IPS DF 6.9 (cell line): ENCODE measurements at regions not wholly inside any gene's neighbourhood (a gene's known extent, or its start where the extent isn't known, plus 50 kb on each side); places are given as distances from the start of the nearest gene placed in this dataset.

ENCODE experiments used
- DNase-seq: peaks from one replicate; pipeline ENCODE4 v3.0.0-alpha.2; 2013; ENCODE audit warnings: low read depth, low spot score
- H3K27ac ChIP-seq: one replicate; pipeline ENCODE4 v1.5.1; 2013; ENCODE audit warnings: low read length, control low read depth
- H3K27me3 ChIP-seq: 2 replicates; pipeline ENCODE4 v1.6.1; 2013; ENCODE audit warnings: mild to moderate bottlenecking, low read length; ENCODE audit not compliant: control insufficient read depth, insufficient read depth
- H3K36me3 ChIP-seq: 2 replicates; pipeline ENCODE4 v1.6.1; 2013; ENCODE audit warnings: low read length; ENCODE audit not compliant: control insufficient read depth, insufficient read depth
- H3K4me1 ChIP-seq: 2 replicates; pipeline ENCODE4 v1.6.1; 2013; ENCODE audit warnings: low read length; ENCODE audit not compliant: control insufficient read depth, insufficient read depth
- H3K4me3 ChIP-seq: 2 replicates; pipeline ENCODE4 v1.5.1; 2013; ENCODE audit warnings: mild to moderate bottlenecking, low read length
- H3K9me3 ChIP-seq: 2 replicates; pipeline ENCODE4 v1.6.1; 2013; ENCODE audit warnings: low read length, inconsistent platforms; ENCODE audit not compliant: control insufficient read depth, insufficient read depth
- WGBS: extraction: QIAGEN DNeasy Blood & Tissue Kit; methylation state at CpG from one replicate; pipeline ENCODE4 v1.1.7; 2013; ENCODE audit warnings: mixed read lengths, missing lambda C conversion rate; ENCODE audit not compliant: insufficient read length, insufficient coverage; 5-methylcytosine and 5-hydroxymethylcytosine counted together

- DNase-seq, result no peak
- Histone ChIP-seq H3K4me3 (no peak overlapping the region), H3K36me3 (no peaks in the 10 kb centered on the region), H3K9me3 (no peaks in the 10 kb centered on the region), H3K27ac (no peak overlapping the region), H3K4me1 (no peaks in the 10 kb centered on the region), H3K27me3 (no peaks in the 10 kb centered on the region)
- WGBS, result no CpG with 5 or more reads among the region's 26 CpGs
Observed at GRCh38 chr15:37490707-37491106, 390.4 kb upstream of the MEIS2 start.

GRCh38 chr15:37516621-37517020, 416.3 kb upstream of the MEIS2 start:
- Histone ChIP-seq H3K9me3 (no peaks in the 10 kb centered on the region), H3K4me1 (no peaks in the 10 kb centered on the region), H3K36me3 (no peaks in the 10 kb centered on the region), H3K4me3 (no peak overlapping the region), H3K27ac (no peak overlapping the region), H3K27me3 (no peaks in the 10 kb centered on the region)
- WGBS, result no CpG with 5 or more reads among the region's 3 CpGs
- DNase-seq, result no peak

GRCh38 chr15:37517191-37517895, 417.0 kb upstream of the MEIS2 start:
- WGBS, result no CpG with 5 or more reads among the region's 6 CpGs
- Histone ChIP-seq H3K4me1 (no peaks in the 10 kb centered on the region), H3K4me3 (no peak overlapping the region), H3K27me3 (no peaks in the 10 kb centered on the region), H3K9me3 (no peaks in the 10 kb centered on the region), H3K27ac (no peak overlapping the region), H3K36me3 (no peaks in the 10 kb centered on the region)
- DNase-seq, result no peak

GRCh38 chr15:37518436-37518835, 416.0 kb upstream of the TMCO5A start:
- H3K9me3 ChIP-seq, result no peaks in the 10 kb centered on the region
- no peaks in the 10 kb centered on the region for H3K4me1 ChIP-seq
- no peaks in the 10 kb centered on the region for H3K27me3 ChIP-seq
- H3K36me3 ChIP-seq, result no peaks in the 10 kb centered on the region
- H3K4me3 ChIP-seq, result no peak overlapping the region
- no peak overlapping the region for H3K27ac ChIP-seq
- no CpG with 5 or more reads among the region's 1 CpG for WGBS
- no peak for DNase-seq

GRCh38 chr15:37520026-37520425, 414.4 kb upstream of the TMCO5A start:
- no peaks in the 10 kb centered on the region for H3K9me3 ChIP-seq

GRCh38 chr15:37520882-37521281, 413.6 kb upstream of the TMCO5A start:
- Histone ChIP-seq H3K4me1 (no peaks in the 10 kb centered on the region), H3K27me3 (no peaks in the 10 kb centered on the region), H3K27ac (no peak overlapping the region), H3K36me3 (no peaks in the 10 kb centered on the region), H3K9me3 (no peaks in the 10 kb centered on the region), H3K4me3 (no peak overlapping the region)
- no peak for DNase-seq
- no CpG with 5 or more reads among the region's 1 CpG for WGBS

More at GRCh38 chr15:37520026-37520425, 414.4 kb upstream of the TMCO5A start:
- Histone ChIP-seq H3K4me1 (no peaks in the 10 kb centered on the region), H3K27me3 (no peaks in the 10 kb centered on the region), H3K27ac (no peak overlapping the region), H3K4me3 (no peak overlapping the region), H3K36me3 (no peaks in the 10 kb centered on the region)
- WGBS, result no CpG with 5 or more reads among the region's 2 CpGs
- DNase-seq, result no peak

- H3K27ac ChIP-seq, result no peak overlapping the region
- no peaks in the 10 kb centered on the region for H3K9me3 ChIP-seq
- H3K27me3 ChIP-seq, result no peaks in the 10 kb centered on the region
- H3K4me3 ChIP-seq, result no peak overlapping the region
- no peaks in the 10 kb centered on the region for H3K36me3 ChIP-seq
- H3K4me1 ChIP-seq, result no peaks in the 10 kb centered on the region
- DNase-seq, result no peak
Observed at GRCh38 chr15:37524601-37525000, 409.8 kb upstream of the TMCO5A start.

GRCh38 chr15:37528432-37528831, 406.0 kb upstream of the TMCO5A start:
- Histone ChIP-seq H3K36me3 (no peaks in the 10 kb centered on the region), H3K27ac (no peak overlapping the region), H3K9me3 (no peaks in the 10 kb centered on the region), H3K27me3 (no peaks in the 10 kb centered on the region), H3K4me1 (no peaks in the 10 kb centered on the region), H3K4me3 (no peak overlapping the region)
- no peak for DNase-seq
- no CpG with 5 or more reads among the region's 2 CpGs for WGBS

GRCh38 chr15:37536967-37537605, 397.4 kb upstream of the TMCO5A start:
- H3K4me3 ChIP-seq, result no peak overlapping the region
- H3K27ac ChIP-seq, result no peak overlapping the region
- no peaks in the 10 kb centered on the region for H3K27me3 ChIP-seq
- no CpG with 5 or more reads among the region's 2 CpGs for WGBS
- no peaks in the 10 kb centered on the region for H3K4me1 ChIP-seq
- H3K36me3 ChIP-seq, result no peaks in the 10 kb centered on the region
- no peaks in the 10 kb centered on the region for H3K9me3 ChIP-seq
- no peak for DNase-seq

GRCh38 chr15:37537802-37538201, 396.6 kb upstream of the TMCO5A start:
- no peak overlapping the region for H3K4me3 ChIP-seq
- H3K36me3 ChIP-seq, result no peaks in the 10 kb centered on the region
- DNase-seq, result no peak
- no CpG with 5 or more reads among the region's 1 CpG for WGBS
- H3K27ac ChIP-seq, result no peak overlapping the region
- H3K9me3 ChIP-seq, result no peaks in the 10 kb centered on the region
- no peaks in the 10 kb centered on the region for H3K27me3 ChIP-seq
- H3K4me1 ChIP-seq, result no peaks in the 10 kb centered on the region

- Histone ChIP-seq H3K4me1 (no peaks in the 10 kb centered on the region), H3K27ac (no peak overlapping the region), H3K27me3 (no peaks in the 10 kb centered on the region), H3K9me3 (no peaks in the 10 kb centered on the region), H3K36me3 (no peaks in the 10 kb centered on the region), H3K4me3 (no peak overlapping the region)
- no CpG with 5 or more reads among the region's 1 CpG for whole genome bisulfite sequencing
- DNase-seq, result no peak
Observed at GRCh38 chr15:37548116-37548515, 386.3 kb upstream of the TMCO5A start.
